Left kidney (tissue), 1 donor: ENCODE measurements at regions not wholly inside any gene's neighbourhood (a gene's known extent, or its start where the extent isn't known, plus 50 kb on each side); places are given as distances from the start of the nearest gene placed in this dataset.

Experiments
- DNase-seq: peaks from one replicate; pipeline ENCODE4 v3.0.0-alpha.2; 2013

DNA sequence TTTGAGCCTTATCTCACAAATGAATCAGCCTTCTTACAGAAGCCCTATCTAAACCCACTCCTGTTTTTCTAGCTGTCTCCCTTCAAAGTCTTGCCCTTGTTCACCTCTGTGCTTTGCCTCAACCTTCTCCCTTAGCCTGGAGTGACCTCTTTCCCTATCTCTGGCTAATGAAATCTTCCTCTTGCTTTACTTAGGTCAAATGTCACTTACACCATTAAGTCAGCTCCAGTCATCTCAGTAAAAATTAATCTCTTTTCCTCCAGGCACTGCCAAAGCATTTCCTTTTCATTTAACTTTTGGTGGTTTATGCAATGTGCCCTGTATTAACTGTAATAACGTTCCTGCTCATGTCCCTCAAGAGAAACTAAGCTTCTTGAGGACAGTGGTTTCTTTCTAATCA lies 596.5 kb upstream of the MIR17HG start:
- DNase-seq: no peak

DNA sequence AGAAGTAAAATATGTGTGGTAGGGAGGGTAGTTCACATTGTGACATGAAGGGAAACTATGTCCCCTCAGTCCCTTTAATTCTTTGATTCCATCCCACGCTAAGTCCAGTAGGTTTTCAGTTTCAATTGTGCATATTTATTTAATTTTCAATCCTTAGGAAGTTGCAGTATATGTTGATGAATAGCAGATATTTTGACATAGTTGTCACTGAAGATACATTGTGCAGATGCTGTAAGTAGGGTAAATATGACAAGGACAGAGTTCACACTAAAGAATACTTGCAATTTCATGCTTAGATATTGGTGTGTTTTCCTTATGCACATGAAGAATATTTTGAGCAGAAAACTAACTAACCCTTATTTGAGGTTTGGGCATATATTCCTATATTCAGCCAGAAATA lies 595.4 kb upstream of the MIR17HG start:
- DNase-seq: no peak

DNA sequence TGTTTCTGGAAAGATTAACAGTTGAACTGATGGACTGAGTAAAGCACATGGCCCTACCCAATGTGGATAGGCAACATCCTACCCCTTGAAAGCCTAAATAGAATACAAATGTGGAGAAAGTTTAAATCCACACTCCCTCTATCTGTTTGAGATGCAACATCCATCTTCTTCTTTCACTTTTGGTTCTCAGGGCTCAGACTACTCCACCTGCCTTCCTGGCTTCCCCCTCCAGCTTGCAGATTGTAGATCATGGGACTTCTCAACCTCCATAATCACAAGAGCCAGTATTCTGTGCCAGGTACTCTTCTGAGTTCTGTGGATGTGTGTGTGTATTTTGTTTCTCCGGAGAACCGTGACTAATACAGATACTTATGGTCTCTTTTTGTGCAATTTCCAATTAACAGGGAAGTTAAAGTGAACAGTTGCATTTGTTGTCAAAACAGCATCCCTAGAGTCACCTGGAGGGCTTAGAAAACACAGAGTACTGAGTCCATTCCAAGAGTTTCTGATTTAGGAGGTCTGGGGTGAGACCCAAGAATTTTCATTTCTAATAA lies 590.3 kb upstream of the MIR17HG start:
- DNase-seq: no peak

DNA sequence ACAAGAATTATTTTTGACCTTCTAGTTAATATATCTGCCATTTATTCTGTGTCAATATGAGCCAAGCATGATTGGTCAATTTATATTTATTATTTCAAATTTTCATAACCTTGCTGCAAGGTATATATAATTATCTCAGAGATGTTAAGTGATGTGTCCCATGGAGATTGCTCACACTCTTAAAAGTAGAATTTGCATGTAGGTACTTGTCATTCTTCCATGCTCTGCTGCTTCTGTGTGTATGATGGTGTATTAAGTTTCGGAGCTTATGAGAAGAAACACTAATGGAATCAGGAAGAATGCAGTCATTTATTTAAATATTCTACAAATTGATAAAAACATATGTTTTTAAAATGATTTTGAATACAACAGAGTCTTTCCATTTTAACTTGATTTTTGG lies 586.8 kb upstream of the MIR17HG start:
- DNase-seq: no peak

DNA sequence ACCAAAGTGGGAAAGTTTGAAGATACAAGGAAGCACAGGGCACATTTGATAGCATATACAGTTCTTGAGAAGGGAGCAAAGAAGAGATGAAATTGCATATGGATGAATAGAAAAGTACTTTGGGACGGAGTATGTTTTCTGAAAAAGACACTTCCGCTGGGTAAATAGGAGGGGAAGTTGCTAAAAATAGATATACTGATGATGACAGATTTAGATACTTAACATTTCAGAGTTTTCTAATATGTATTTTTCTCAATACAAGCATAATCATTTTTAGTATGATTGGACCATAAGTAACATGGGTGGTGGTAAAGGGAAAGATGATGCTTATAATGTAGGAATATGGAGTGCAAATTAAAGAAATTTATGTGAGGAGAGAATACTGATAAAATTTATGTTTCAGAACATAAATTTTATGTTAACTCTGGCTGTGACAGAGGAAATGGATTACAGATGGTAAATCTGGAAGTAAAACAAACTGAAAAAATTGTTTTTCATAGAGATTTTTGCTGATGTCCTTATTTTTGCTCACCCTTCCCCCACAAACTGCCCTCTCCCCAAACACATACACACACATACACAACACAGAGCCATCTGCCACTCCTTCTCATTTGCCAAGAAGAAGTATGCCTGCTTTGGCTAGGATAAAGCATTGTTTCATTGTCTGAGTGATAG lies 583.9 kb upstream of the MIR17HG start:
- DNase-seq: no peak

DNA sequence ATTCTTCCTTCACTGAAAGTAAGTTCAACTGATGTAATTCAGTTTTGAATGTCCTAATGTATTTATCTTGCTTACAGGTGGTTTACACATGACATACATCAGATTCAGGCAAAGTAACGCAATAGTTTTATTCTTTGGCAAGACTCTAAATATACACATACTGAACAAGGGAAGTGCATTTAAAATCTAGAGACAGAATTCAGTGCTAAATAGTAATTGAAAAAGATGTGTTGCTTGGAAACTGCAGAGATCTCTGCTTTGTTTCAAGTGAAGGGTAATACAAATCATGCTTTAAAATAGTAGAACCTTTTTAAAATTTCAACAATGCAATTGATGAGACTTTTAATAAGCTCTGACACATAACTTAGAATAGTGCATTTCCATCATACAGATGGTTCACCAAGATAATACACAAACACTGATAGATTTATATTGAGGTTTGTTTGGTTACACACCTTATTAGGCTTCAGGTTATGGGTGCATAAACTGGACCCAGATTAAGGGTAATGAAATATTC lies 581.0 kb upstream of the MIR17HG start:
- no peak for DNase-seq

DNA sequence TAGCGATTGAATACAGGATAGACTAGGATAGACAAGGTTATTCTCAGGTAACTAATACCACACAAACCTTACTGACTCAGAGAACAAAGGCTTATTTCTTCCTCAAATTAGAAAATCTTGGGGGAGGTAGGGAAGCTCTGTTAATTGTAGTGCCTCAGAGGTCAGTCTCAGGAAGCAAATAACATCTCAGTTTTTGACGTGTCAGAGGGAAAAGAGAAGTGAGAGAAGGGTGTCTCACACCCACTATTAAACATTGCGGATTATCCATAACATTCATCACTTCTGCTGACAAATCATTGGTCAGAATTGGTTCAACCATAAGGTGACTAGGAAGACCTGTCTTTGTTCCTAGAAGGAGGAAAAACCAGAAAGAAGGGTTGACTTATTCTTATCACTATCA lies 579.4 kb upstream of the MIR17HG start:
- DNase-seq: no peak

DNA sequence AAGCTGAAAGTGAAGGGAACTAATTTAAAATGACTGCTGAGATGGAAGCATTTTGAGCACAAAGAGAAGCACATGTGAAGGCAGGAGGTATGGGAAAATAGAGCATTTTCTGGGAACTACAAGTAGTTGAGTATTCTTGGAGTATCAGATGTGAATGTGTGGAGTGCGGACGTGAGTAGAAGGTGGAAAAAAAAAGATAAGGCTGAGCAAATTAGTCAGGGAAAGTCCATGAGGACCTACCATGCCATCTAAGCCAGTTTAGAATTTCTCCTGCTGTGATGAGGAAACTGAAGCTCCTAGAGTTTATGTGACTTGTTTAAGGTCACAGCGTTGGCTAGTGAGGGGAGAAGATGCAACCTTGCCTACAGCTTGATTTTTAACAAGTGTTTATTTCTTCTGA lies 578.1 kb upstream of the MIR17HG start:
- DNase-seq: no peak

DNA sequence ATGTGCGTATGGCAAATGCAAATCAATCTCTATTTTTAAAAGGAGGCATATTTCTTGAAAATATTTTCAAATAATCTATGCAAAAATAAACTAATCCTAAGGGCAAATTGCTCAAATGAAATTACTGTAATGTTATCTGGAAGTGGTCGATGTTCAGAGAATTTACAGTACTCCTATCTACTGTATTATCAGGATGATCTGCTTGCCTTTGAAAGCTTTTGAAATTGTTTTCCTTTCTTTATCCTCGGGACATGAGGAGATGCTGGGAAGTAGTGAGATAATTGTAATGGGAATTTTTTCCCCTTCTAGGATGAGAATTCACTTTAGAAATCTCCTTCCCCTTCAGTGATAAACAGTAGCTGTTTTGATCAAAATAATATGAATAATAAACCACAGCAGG lies 577.2 kb upstream of the MIR17HG start:
- DNase-seq: no peak

DNA sequence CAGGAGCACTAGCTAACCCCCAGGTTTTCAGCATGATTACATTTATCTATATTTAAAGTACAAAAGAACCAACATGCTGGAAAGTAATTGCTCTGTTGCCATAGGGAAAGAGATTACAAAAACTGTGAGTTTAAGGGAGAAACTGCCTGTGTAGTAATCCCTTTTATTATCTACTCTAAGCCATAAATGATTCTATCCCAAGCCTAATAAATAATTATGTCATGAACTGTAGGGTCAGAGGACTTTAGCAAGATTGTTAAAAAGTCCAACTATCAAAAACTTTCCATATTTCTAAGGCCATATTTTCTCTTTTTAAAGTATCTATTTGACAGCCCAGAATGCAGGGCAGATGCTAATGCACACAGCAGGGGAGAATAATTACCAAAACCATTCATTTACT lies 573.8 kb upstream of the MIR17HG start:
- no peak for DNase-seq

DNA sequence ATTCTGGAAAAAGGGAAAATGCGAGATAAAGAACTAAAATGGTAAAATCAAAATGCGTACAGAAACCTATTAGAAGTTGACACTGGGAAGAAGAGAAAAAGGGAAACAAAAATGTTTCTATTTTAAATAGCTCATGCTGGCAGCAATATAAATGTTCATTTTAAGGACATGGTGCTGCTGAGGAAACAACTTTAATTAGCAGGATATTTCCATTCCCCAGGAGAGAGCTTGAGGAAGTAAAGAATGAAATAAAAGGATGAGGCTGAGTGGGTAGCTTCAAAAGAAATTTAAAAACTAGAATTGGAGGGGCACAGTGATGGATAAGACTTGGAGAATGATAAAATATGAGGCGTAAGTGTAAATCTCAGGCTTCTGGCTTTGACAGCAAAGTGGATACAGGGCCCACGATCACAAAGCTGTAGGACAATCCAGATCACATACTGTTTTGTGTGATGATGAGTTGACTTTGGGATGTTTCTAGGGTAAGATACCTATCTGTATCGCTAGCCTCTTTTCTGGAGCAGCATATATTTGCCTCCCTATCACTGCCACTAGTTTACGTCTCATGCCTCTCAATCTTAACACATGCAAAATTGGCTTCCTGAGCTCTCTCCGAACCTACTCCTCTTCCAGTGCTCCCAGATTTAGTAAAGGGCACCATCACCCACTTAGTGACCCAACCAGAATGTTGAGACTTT lies 571.3 kb upstream of the MIR17HG start:
- DNase-seq: no peak

DNA sequence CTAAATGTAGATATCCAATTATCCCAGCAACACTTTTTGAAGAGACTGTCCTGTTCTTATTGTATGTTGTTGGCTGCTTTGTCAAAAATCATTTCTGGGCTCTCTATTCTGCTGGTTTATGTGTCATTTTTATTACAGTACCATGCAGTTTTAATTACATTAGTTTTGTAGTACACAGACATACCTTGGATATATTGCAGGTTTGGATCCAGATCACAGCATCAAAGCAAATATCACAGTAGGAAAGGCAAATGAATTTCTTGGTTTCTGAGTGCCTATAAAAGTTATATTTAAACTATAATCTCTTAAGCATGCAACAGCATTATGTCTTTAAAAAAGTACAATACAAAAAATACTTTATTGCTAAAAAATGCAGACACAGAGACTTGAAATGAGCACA lies 564.2 kb upstream of the MIR17HG start:
- no peak for DNase-seq

DNA sequence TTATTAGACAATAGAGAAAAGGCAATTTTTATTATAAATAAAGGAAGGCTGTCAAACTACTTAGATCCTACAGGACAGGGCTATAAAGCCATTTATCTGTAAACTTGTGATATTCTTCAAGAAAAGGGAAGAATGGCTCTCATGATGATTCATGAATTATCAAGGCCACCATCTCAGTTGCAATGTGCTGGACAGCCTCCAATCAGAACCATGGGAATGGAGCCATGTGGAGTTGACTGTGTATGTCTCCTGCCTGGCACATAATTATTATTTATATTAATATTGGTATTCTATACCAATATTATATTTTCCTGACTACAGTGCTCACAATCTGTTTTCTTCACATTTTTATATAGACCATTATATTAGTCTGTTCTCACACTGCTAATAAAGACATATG lies 560.5 kb upstream of the MIR17HG start:
- DNase-seq: no peak

DNA sequence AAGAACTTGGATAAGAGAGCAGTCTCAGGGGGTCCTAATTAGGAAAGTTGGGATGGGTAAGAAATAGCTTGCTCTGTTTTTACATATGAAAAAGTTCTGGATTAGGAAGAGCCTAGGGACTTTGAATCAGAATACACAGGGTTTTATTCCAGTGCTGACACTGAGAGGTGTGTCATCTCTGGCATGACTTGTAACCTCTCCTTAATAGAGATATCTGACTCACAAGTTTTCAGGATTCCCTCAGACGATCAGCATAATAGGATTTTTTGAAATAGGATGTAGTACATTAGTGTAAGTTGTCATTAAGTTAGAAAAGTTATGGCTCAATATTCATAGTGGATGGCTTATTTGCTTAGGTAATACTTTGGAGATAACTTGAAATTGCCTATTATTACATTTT lies 555.2 kb upstream of the MIR17HG start:
- DNase-seq: no peak

DNA sequence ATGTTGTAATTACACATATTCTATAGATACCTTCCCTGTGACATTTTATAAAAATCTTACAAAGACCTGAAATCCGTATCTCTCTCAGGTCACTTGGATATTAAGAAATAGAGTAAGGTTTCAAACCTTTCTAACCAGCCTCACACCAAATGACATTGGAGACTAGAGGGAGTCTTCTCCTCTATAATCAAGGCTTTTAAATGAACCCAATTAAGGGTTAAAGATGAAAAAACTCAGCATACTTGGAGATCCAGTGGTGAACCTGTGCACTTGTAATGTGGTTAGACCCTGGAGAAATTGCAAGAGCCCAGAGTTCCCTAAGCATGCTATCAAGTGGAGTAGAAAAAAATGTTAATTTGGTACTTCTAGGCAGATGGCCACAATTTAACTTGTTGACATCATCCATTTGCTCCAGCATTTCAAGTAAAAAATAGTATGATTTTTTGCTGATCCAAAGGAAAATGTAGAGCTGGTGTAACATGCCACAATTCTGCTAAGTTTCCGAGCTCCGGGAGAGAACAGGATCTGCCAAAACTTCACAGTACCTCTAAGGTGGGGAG lies 554.1 kb upstream of the MIR17HG start:
- DNase-seq: no peak

DNA sequence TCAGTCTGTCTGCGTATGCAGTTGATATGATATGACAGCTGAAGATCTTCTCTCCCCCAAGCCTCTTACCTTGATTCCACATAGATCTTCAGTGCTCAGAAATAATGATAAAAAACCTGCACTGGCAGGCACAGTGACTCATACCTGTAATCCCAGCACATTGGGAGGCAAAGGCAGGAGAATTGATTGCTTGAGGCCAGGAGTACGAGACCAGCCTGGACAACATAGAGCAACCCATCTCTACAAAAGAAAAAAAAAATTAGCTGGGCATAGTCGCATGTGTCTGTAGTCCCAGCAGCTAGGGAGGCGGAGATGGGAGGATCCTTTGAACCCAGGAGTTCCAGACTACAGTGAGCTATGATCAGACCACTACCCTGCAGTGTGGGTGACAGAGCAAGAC lies 551.0 kb upstream of the MIR17HG start:
- no peak for DNase-seq

DNA sequence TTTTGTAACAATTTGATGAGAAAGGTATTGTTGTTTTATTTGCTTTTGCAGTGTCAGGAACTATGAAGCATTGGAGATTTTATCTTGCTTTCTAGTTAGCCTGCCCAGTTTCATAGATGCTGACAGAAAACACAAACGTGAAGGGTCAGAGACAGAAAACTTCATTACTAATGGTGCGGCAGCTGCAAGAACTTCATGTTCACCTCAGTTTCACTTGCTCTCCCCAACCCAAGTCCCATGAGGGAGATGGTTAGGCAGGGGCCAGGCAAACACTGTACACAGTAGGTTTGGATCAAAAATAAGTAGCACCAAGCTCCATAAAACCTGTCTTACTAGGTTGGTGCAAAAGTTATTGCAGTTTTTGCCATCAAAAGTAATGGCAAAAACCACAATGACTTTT lies 550.2 kb upstream of the MIR17HG start:
- DNase-seq: no peak

DNA sequence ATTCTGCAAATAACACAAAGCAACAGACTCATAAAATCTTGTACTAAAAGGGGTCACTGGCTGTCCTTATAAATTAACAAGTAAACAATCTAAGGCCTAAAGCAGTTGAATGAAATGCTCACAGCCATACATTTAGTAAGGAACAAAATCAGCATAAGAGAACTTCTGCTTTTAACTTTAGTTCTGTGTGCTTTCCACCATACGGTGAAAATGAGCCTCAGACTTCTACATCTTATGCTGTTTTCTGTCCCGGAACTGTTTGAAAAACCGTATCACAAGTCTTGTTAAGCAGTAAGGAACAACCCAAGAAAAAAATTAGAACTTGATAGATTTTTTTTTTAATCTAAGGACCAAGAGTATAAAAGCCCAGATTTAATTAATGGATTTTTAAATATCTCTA lies 549.1 kb upstream of the MIR17HG start:
- DNase-seq: no peak

DNA sequence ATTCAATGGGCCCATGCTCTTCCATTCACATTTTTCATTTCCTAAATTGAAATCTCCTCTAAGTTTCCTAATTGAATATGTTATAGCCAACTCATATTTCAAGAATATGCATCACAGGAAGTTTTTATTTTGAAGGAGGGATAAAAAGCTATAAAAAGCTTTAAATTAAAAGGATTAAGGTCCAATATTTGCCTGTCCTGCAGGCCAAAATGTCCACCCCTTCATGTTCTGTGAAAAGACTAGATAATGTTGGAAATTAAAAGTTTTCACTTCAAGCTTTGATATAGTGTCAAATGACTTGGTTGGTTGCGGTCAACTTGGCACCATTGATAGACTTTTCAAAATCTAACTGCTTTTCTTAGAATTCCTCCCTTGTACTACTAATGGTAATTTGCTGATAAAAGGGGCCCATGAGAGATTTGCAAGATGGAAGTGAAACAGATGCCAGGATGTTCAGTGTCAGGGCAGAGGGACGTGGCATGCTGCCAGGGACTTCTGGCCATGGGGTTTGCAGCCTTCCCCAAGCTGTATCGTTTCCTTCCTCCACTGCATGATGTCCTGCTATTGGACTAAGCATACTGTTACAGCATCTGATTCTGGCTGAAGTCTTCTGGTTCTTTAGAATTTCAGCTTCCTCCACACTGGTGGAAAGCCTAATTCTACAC lies 547.3 kb upstream of the MIR17HG start:
- no peak for DNase-seq

DNA sequence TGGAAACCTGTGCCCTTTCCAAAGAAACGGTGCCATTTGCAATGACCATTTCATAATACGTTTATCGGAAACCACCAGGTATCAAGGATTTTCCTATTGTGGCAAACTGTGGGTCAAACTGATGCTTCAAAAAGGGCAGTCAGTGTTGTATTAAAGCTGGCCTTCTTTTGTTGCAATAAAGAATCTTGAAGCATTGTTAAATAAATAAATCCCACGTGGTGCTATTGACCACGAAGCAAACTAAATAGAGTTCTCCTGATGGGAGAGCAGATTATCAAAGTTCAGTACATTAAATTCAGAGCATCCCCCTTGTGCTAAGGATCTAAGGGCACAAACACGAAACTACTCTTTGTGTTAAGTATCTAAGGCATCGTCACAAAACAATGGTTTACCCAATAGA lies 545.9 kb upstream of the MIR17HG start:
- DNase-seq: no peak

DNA sequence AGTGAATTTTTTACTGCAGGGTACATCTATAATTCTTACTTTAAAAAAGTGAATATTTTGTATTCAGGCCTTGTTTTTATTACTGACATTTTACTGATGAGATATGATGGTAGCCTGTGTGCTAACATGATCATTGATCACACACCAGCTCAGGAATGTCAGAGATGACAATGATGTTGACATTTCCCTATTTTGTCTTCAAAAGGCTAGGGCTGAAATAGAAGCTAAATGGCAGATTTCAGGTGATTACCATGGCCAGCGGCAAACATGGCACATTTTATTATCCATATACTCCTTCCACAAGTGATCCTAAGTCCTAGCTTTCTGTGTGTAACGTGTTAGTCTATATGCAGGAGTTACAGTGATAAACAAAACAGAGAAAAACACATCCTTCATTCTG lies 544.3 kb upstream of the MIR17HG start:
- DNase-seq: no peak

DNA sequence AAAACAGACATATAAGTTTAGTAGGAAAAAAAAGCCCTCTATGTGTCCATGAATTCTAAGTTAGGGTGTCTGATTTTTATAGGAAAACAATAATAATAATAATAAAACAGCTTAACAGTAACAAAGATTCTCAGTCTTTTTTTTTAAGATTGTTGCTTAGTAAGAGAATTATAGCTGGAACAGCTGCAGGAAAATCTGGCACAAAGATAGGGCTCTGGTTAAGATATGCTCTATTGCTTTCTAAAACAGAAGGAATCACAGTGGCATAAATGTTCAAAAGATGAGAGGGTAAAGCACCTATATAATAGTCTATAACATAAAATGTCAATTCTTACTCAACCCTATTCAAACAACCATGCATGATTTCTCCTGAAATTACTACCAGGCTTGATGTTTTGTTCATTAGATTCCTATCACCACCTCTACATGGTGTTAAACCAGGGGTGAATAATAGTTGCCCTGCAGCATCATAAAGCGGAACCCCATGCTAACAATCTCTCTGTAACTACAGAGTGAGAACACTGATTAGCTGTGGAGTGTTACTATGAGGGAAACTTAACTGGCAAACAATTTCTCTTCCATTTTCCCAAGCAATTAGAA lies 541.4 kb upstream of the MIR17HG start:
- no peak for DNase-seq

DNA sequence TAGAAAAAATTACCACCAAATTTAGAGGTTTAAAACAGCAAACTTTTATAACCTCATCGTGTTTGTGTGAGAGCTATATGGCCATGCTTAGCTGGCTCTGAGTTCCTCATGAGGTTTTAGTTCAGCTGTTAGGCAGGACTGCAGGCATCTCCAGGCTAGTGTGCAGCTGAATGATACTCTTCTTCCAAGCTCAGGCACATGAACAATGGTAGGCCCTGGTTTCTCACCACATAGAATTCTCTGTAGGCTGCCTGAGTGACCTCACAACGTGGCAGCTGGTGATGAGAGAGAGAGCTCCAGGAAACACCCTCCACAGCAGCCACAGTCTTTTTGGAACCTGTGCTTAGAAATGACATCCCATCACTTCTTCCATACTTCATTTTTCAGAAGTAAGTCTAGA lies 540.6 kb upstream of the MIR17HG start:
- no peak for DNase-seq
